ENCODE measurements at regions not wholly inside any gene's neighbourhood (a gene's known extent, or its start where the extent isn't known, plus 50 kb on each side); places are given as distances from the start of the nearest gene placed in this dataset.
"Not testable (repeated sequence)": the region's sequence is repeated elsewhere in the genome, so short reads cannot be mapped to it uniquely, and the experiment has no call there.

GRCh38 chr3:102037791-102038190 lies 188.5 kb downstream of the NFKBIZ start:
- DNase-seq, result no peak

DNA sequence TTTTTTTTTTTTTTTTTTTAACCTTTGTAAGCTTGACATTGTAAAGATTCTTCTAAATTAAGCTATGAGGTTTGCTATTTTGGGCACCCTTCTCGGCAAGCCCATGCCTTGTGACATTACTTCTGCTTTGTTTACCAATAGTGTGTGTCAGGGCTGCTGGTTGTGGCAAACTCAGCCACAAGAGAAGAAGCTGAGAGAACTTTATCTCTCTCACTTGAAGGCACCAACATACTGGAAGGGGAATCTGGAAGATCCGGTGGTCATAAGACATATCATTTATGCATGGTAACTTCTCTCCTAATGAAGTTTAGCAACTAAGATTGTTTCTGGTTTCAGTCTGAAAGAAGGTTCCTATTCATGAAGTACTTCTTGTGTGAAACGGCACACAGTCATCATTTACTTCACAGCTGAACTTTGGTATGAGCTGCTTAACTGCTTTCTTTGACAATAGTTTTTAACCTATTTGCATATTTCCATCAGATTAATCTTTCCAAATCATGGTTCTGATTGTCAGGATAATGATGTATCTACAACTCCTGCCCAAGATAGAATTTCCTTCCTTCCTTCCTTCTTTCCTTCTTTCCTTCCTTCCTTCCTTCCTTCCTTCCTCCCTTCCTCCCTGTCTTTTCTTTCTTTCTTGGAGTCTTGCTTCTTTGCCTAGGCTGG lies 189.3 kb downstream of the NFKBIZ start:
- no peak for DNase-seq

DNA sequence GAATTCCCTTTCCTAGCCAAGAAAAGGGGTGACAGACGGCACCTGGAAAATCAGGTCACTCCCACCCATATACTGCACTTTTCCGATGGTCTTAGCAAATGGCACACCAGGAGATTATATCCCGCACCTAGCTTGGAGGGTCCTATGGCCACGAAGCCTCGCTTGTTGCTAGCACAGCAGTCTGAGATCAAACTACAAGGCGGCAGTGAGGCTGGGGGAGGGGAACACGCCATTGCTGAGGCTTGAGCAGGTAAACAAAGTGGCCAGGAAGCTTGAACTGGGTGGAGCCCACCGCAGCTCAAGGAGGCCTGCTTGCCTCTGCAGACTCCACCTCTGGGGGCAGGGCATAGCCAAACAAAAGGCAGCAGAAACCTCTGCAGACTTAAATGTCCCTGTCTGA lies 190.8 kb downstream of the NFKBIZ start:
- not testable (repeated sequence) for DNase-seq

GRCh38 chr3:102053375-102053989 lies 204.2 kb downstream of the NFKBIZ start:
- no peak for DNase-seq

DNA sequence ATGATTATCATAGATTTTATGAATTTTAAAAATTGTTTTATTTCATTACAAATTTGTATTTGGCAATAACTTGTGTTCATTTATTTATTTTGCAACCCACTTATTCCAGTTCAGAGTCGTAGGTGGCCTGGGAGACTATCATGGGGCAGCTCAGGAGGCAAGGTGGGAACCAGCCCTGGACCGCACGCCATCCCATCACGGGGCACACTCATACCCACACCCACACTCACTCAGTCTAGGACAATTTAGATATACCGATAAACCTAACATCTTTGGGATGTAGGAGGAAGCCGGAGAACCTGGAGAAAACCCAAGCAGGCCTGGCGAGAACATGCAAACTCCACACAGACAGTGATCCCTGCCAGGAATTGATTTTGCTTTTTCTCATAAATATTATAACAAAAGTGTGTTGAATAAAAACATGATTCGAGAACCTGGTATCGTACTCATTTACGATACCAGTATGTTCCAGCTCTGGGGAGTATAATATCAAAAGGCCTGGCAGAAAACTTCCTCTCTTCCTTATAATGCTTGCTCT lies 205.3 kb downstream of the NFKBIZ start:
- no peak for DNase-seq

- no peak for DNase-seq
Observed at GRCh38 chr3:102057781-102058421, 208.6 kb downstream of the NFKBIZ start.

- no peak for DNase-seq
Observed at GRCh38 chr3:102059145-102059943, 210.0 kb downstream of the NFKBIZ start.

- DNase-seq, result no peak
Observed at GRCh38 chr3:102060814-102061213, 211.5 kb downstream of the NFKBIZ start.

DNA sequence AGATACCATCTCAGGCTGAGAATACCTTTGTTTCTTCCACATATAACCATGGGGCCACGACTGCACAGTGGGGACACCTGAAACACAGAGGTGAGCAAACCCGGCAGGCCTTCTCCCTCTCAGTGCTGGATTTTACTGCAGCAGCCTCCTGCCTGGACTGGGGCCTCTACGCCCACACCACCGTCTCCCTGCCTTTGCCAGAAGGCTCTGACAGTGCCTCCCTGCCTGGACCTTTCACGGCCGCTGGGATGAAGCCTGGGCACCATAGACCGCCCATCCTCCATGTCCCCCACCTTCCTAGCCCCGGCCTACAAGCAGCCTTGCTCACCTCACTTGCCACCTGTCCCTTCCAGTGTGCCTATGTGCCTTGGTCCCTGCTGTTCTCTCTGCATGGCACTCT lies 214.3 kb downstream of the NFKBIZ start:
- DNase-seq, result no peak

- no peak for DNase-seq
Observed at GRCh38 chr3:102066470-102066869, 217.2 kb downstream of the NFKBIZ start.

GRCh38 chr3:102068327-102068726 lies 219.0 kb downstream of the NFKBIZ start:
- no peak for DNase-seq

DNA sequence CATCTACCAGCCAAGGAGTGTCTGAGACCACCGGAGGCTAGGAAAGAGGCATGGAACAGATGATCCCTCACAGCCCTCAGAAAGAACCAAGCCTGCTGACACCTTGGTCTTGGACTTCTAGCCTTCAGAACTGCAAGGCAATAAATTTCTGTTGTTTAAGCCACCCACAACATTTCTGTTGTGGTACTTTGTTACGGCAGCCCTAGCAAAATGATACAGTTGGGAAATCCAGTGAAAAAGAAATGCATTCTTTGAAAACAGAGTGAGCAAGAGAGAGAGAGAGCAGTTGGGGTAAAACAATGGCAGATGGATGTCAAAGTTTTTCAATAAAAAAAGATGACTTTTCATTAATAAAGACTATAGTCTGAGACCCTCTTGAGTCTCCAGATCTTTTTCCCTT lies 219.4 kb downstream of the NFKBIZ start:
- DNase-seq, result no peak

DNA sequence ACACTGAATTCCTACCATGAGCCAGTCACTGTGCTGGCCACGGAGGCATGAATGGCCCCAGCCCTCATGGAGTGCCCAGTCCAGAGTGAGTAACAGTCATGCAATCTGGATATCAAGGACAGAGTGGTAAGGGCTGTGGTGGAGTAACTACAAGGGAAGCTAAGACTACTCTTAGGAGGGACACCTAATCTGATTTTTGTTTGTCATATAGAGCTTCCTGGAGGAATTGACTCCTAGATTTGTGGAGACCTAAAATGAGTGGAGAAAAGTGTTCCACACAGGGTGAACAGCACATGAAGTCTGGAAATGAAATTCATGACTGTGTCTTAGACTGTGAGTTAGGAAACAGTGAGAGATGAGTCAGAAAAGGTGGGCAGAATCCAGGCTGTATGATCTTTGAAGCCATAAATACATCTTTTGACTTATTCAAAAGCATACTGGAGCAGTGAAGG lies 219.9 kb downstream of the NFKBIZ start:
- no peak for DNase-seq

GRCh38 chr3:102074946-102075345 lies 225.6 kb downstream of the NFKBIZ start:
- DNase-seq, result peak; percentile 66

GRCh38 chr3:102078401-102078800 lies 229.1 kb downstream of the NFKBIZ start:
- no peak for DNase-seq

DNA sequence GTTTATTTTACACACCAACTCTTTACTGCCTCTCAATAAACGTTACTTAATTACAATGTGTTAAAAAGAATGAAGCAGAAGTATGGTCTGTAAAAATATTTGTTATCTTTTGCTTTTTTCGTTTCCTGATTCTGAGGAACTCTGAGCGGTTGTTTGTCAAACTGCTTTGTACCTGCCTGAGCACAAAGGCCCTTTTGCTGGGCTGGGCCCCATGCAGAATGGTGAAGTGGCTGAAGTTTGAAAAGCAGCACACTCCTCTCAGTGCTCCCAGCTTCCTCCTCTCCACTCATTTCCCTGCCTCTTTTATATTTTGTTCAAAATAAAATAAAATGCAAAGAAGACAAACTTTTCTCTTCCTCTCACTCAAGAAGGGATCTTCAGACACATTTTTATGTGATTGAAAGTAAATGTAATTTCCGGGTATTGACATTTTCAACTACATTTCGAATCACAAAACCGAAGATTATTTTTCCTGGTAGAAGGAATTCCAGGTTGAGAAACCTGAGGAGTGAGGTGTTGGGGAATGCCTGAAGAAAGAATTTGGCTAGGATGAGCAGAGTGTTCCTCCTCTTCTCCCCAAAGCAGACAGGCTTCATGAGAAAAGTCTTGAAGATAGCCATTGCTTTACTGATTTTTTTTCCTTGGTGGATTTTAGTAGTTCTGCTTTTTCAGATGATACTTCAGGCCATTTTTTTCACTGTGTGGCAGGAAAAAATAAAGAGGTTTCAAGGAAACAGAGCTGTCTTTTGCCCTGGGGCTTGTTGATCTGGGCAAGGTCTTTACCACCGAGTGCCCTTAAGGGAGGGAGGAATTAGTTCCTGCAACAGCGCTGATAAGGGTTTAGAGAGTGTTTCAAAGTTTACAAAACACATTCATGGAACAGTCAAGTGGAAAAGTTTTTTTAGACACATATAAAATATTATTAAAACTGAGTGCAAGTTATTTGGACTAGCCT lies 229.8 kb downstream of the NFKBIZ start:
- no peak for DNase-seq

- DNase-seq, result no peak
Observed at GRCh38 chr3:102079809-102080197, 230.5 kb downstream of the NFKBIZ start.

GRCh38 chr3:102081572-102082289 lies 232.4 kb downstream of the NFKBIZ start:
- DNase-seq, result no peak

GRCh38 chr3:102083473-102083872 lies 234.2 kb downstream of the NFKBIZ start:
- DNase-seq, result no peak

DNA sequence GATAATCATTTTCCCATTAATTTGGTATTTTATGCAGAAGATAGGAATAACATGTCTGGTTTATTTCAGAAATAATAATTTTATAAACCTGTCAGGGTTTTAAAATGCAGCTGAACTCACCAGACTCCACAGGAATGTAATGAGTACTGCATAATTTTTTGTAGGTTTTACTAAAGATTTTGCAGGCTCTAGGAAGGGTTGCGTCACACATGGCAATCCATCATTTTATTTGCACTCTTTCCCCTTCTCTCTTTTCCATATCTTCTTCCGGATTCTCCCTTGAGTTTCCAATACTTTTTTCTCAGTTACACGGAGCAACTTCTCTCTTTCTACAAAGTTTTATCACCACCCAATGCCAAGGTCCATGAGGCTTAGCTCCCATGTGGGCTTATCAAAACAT lies 234.7 kb downstream of the NFKBIZ start:
- DNase-seq, result no peak

DNA sequence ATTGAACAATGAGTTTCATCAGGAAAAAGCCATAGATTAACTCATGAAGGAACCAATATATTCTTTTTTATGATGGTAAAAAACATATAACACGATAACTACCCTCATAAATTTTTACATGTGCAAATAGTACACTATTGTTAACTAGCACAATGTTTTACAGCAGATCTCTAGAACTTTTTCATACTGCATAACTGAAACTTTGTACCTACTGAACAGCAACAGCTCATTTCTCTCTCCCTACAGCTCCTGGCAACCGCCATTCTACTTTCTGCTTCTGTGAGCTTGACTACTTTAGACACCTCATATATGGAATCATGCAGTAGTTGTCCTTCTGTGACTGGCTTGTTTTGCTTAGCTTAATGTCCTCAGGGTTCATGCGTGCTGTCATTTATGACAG lies 235.4 kb downstream of the NFKBIZ start:
- DNase-seq, result no peak

Measured in NCI-H2171 treated with DMSO at 0.1 percent for 48 hours (cell line).